ENCODE measurements at regions not wholly inside any gene's neighbourhood (a gene's known extent, or its start where the extent isn't known, plus 50 kb on each side); places are given as distances from the start of the nearest gene placed in this dataset.
"Not testable (repeated sequence)": the region's sequence is repeated elsewhere in the genome, so short reads cannot be mapped to it uniquely, and the experiment has no call there.

GRCh38 chr3:26004172-26004571 lies 214.3 kb downstream of the OXSM start:
- Histone ChIP-seq H3K4me3 (ENCODE audit: low read depth, low read length) (no peak overlapping the region), H3K27ac (ENCODE audit: low read depth) (no peak overlapping the region), H3K4me1 (ENCODE audit: insufficient read depth) (no peaks in the 10 kb centered on the region), H3K36me3 (ENCODE audit: insufficient read depth) (no peaks in the 10 kb centered on the region)
- DNase-seq (ENCODE audit: extremely low spot score) = no peak

DNA sequence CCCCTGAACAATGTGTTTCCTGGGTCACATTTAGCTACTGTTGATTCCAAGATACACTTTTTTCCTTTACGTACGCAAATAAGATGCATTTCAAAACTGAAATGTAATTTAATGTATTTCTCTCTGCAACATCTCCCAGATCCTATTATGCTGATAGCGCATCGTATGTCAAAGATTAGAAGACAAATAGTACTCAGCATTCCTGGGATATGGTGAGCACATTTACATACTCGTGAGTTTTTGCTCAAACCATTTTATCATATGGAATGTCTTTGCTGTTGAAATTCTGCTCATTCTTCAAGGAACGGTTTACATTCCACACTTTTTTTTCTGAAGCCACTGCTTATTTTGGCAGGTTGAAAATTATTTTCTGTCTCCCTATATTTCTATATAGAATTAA lies 221.4 kb downstream of the OXSM start:
- Histone ChIP-seq H3K36me3 (ENCODE audit: insufficient read depth) (no peaks in the 10 kb centered on the region), H3K4me3 (ENCODE audit: low read depth, low read length) (no peak overlapping the region), H3K27ac (ENCODE audit: low read depth) (no peak overlapping the region), H3K4me1 (ENCODE audit: insufficient read depth) (no peaks in the 10 kb centered on the region)
- 76% methylated on average over 6 of the region's 6 CpGs for WGBS
- no peak for DNase-seq (ENCODE audit: extremely low spot score)

GRCh38 chr3:26012241-26012745 lies 222.4 kb downstream of the OXSM start:
- no peak for DNase-seq (ENCODE audit: extremely low spot score)
- H3K4me1 ChIP-seq (ENCODE audit: insufficient read depth) = no peaks in the 10 kb centered on the region
- H3K27ac ChIP-seq (ENCODE audit: low read depth) = no peak overlapping the region
- H3K36me3 ChIP-seq (ENCODE audit: insufficient read depth) = no peaks in the 10 kb centered on the region
- H3K4me3 ChIP-seq (ENCODE audit: low read depth, low read length) = no peak overlapping the region
- 95% methylated on average over 3 of the region's 3 CpGs for WGBS

DNA sequence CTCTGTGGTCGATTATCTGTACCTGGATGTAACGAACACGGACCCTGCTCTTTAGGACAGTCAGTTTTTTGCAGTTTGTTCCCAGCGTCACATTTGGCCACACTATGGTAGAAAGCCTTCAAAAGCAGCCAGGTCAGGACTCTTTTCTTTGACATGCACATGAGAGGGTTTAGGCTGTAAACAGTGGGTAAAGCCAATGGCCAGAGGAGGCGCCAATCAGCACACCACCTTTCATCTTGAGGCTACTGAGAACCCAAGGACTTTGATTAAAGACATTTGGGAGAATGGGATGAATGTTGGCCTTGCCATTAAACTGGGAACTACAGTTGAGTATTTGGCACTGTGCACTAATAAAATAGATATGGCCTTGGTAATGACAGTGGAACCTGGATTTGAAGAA lies 225.9 kb downstream of the OXSM start:
- H3K36me3 ChIP-seq (ENCODE audit: insufficient read depth) = no peaks in the 10 kb centered on the region
- 95% methylated on average over 5 of the region's 5 CpGs for WGBS
- no peaks in the 10 kb centered on the region for H3K4me1 ChIP-seq (ENCODE audit: insufficient read depth)
- no peak overlapping the region for H3K27ac ChIP-seq (ENCODE audit: low read depth)
- no peak overlapping the region for H3K4me3 ChIP-seq (ENCODE audit: low read depth, low read length)
- no peak for DNase-seq (ENCODE audit: extremely low spot score)

DNA sequence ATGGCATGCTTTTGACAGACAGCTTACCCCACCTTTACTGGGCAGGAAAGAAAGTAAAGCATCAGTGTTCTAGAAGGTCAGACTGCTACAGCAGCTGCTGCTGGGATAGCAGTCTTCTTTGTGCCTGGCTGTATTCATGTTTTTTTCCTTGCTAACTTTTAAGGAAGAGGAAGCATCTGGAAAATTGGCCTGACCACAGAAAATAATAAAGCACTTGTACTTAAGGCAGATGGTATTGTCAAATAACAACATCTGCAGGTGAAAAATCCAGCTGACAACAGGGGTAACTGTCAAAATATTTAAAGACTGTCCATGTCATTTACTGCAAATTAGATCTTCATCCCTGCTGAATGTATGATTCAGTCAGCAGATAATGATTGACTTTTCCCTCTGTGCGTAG lies 229.0 kb downstream of the OXSM start:
- H3K4me3 ChIP-seq (ENCODE audit: low read depth, low read length) = no peak overlapping the region
- WGBS = 91% methylated on average over 1 of the region's 1 CpG
- DNase-seq (ENCODE audit: extremely low spot score) = no peak
- H3K4me1 ChIP-seq (ENCODE audit: insufficient read depth) = no peaks in the 10 kb centered on the region
- no peak overlapping the region for H3K27ac ChIP-seq (ENCODE audit: low read depth)
- no peaks in the 10 kb centered on the region for H3K36me3 ChIP-seq (ENCODE audit: insufficient read depth)

- H3K36me3 ChIP-seq (ENCODE audit: insufficient read depth); DNase-seq (ENCODE audit: extremely low spot score); H3K27ac ChIP-seq (ENCODE audit: low read depth); H3K4me3 ChIP-seq (ENCODE audit: low read depth, low read length); H3K4me1 ChIP-seq (ENCODE audit: insufficient read depth): not testable (repeated sequence)
- WGBS = 92% methylated on average over 3 of the region's 3 CpGs
Observed at GRCh38 chr3:26024206-26024605, 234.3 kb downstream of the OXSM start.

- Histone ChIP-seq H3K36me3 (ENCODE audit: insufficient read depth) (no peaks in the 10 kb centered on the region), H3K27ac (ENCODE audit: low read depth) (no peak overlapping the region), H3K4me3 (ENCODE audit: low read depth, low read length) (no peak overlapping the region), H3K4me1 (ENCODE audit: insufficient read depth) (no peaks in the 10 kb centered on the region)
- no peak for DNase-seq (ENCODE audit: extremely low spot score)
- WGBS = 82% methylated on average over 2 of the region's 2 CpGs
Observed at GRCh38 chr3:26029321-26029720, 239.4 kb downstream of the OXSM start.

DNA sequence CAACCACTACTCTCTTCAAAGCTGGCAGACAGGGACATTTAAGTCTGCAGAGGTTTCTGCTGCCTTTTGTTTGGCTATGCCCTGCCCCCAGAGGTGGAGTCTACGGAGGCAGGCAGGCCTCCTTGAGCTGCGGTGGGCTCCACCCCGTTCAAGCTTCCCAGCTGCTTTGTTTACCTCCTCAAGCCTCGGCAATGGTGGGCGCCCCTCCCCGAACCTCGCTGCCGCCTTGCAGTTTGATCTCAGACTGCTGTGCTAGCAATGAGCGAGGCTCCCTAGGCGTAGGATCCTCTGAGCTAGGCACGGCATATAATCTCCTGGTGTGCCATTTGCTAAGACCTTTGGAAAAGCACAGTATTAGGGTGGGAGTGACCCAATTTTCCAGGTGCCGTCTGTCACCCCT lies 252.2 kb downstream of the OXSM start:
- H3K36me3 ChIP-seq (ENCODE audit: insufficient read depth); H3K27ac ChIP-seq (ENCODE audit: low read depth); H3K4me3 ChIP-seq (ENCODE audit: low read depth, low read length); H3K4me1 ChIP-seq (ENCODE audit: insufficient read depth); DNase-seq (ENCODE audit: extremely low spot score): not testable (repeated sequence)
- WGBS = 87% methylated on average over 12 of the region's 12 CpGs

DNA sequence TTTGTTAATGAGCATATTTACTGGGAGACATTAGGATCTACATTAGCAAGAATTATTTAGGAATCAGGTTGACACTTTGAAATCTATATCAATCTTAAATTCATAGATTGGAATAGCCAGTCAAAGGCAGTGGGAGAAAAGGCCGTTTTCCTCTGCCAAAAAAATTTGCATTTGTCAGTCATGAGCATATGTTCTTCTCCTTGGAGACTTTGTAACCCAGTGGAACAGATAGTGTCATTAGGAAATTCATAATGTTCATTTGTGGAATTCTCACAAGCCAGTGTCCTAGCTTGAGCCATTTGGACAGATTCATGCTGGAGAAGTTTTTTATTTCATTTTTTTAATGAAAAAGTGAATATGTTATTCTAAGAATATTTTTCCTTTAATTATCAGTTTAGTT lies 260.1 kb downstream of the OXSM start:
- no peak for DNase-seq (ENCODE audit: extremely low spot score)
- no peak overlapping the region for H3K27ac ChIP-seq (ENCODE audit: low read depth)
- 66% methylated on average over 1 of the region's 1 CpG for WGBS
- H3K4me3 ChIP-seq (ENCODE audit: low read depth, low read length) = no peak overlapping the region
- H3K36me3 ChIP-seq (ENCODE audit: insufficient read depth) = no peaks in the 10 kb centered on the region
- no peaks in the 10 kb centered on the region for H3K4me1 ChIP-seq (ENCODE audit: insufficient read depth)

DNA sequence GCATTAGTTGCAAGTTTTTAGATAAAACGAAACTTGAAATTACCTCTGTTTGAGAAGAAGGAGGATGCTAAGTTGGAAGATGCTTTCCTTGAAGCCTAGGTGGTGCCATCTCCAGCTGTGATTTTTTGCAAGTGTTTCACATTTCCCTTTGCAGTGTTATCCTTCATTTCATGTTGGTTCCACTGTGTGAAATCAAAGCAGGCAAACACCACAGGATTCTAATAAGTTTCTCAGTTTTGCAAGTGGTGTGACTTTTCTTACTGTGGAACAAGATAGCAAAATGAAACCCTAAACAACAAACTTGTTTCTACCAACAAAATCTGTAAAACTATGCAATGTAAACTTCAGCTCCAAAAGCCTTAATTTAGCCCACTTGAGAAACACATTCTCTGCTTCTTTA lies 260.9 kb downstream of the OXSM start:
- Histone ChIP-seq H3K36me3 (ENCODE audit: insufficient read depth) (no peaks in the 10 kb centered on the region), H3K4me1 (ENCODE audit: insufficient read depth) (no peaks in the 10 kb centered on the region), H3K27ac (ENCODE audit: low read depth) (no peak overlapping the region), H3K4me3 (ENCODE audit: low read depth, low read length) (no peak overlapping the region)
- 58% methylated on average over 1 of the region's 1 CpG for WGBS
- DNase-seq (ENCODE audit: extremely low spot score) = no peak

DNA sequence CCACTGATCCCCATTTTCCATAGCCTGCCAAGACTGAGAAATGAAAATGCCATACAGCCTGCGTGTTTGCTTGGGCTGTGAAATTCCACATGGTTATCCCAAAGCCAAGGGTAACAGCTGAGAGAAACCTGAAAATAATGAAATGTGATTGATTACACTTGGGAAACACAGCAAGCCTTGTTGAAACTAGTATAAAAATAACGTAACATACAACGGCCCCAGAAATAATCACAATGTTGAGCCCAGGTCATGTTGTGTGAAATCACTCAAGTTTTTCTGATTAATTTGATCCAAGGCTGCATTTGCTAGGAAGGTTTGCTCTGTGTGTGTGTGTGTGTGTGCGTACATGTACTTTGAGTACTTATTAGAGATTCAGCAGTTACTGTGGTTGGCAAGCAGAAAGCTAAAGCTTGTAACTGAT lies 269.0 kb downstream of the OXSM start:
- Histone ChIP-seq H3K36me3 (ENCODE audit: insufficient read depth) (no peaks in the 10 kb centered on the region), H3K27ac (ENCODE audit: low read depth) (no peak overlapping the region), H3K4me3 (ENCODE audit: low read depth, low read length) (no peak overlapping the region), H3K4me1 (ENCODE audit: insufficient read depth) (no peaks in the 10 kb centered on the region)
- no peak for DNase-seq (ENCODE audit: extremely low spot score)
- 29% methylated on average over 4 of the region's 4 CpGs for WGBS

DNA sequence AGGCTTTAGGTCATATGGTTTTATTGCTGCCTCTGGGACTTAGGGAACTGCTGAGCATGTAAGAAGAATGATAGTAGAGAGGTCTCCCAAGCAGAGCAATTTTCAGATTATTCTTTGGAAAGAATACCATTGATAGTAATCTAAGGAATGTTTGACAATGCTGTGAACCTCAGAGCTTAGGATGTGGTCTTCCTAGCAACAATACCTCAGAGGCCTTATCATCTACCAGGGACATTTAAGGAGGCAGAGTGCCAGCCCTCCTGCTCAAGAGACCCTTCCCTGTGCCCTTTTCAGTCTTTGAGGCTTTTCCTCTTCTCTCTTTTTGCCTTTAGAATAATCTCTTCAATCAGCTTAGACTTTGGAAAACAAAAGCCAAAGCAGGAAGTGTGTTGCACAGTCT lies 272.1 kb downstream of the OXSM start:
- DNase-seq (ENCODE audit: extremely low spot score) = no peak
- Histone ChIP-seq H3K27ac (ENCODE audit: low read depth) (no peak overlapping the region), H3K4me1 (ENCODE audit: insufficient read depth) (no peaks in the 10 kb centered on the region), H3K4me3 (ENCODE audit: low read depth, low read length) (no peak overlapping the region), H3K36me3 (ENCODE audit: insufficient read depth) (no peaks in the 10 kb centered on the region)

- no peak for DNase-seq (ENCODE audit: extremely low spot score)
- no peak overlapping the region for H3K27ac ChIP-seq (ENCODE audit: low read depth)
- WGBS = 95% methylated on average over 1 of the region's 1 CpG
- no peaks in the 10 kb centered on the region for H3K36me3 ChIP-seq (ENCODE audit: insufficient read depth)
- H3K4me1 ChIP-seq (ENCODE audit: insufficient read depth) = no peaks in the 10 kb centered on the region
- no peak overlapping the region for H3K4me3 ChIP-seq (ENCODE audit: low read depth, low read length)
Observed at GRCh38 chr3:26064297-26064696, 274.4 kb downstream of the OXSM start.

DNA sequence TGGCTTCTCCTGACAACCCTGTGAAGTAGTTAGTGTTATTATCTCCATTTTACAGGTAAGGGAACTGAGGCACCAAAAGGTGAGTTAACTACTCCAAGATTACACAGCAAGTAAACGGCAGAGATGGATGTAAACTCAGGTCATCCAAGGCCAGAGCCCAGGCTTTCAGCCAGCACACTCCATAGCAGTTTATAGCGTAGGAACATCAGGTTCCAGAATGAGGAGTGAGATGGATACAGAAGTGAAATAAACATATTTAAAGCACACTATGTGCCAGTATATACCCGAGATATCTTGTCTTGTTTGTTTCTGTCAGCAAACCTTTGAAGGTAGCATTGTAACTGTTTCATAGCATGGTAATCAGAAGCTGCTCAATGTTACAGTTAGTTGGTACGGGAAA lies 279.0 kb downstream of the OXSM start:
- Histone ChIP-seq H3K4me3 (ENCODE audit: low read depth, low read length) (no peak overlapping the region), H3K4me1 (ENCODE audit: insufficient read depth) (no peaks in the 10 kb centered on the region), H3K27ac (ENCODE audit: low read depth) (no peak overlapping the region), H3K36me3 (ENCODE audit: insufficient read depth) (no peaks in the 10 kb centered on the region)
- DNase-seq (ENCODE audit: extremely low spot score) = no peak
- 53% methylated on average over 4 of the region's 4 CpGs for WGBS

- 31% methylated on average over 1 of the region's 1 CpG for WGBS
Observed at GRCh38 chr3:26070854-26071253, 281.0 kb downstream of the OXSM start.

More at GRCh38 chr3:26070854-26071253, 281.0 kb downstream of the OXSM start:
- Histone ChIP-seq H3K36me3 (ENCODE audit: insufficient read depth) (no peaks in the 10 kb centered on the region), H3K4me3 (ENCODE audit: low read depth, low read length) (no peak overlapping the region), H3K27ac (ENCODE audit: low read depth) (no peak overlapping the region), H3K4me1 (ENCODE audit: insufficient read depth) (no peaks in the 10 kb centered on the region)
- no peak for DNase-seq (ENCODE audit: extremely low spot score)
